Astrocyte of the spinal cord (primary cell): ENCODE measurements at regions not wholly inside any gene's neighbourhood (a gene's known extent, or its start where the extent isn't known, plus 50 kb on each side); places are given as distances from the start of the nearest gene placed in this dataset.
A peak's percentile ranks its signal among the peaks of the same experiment; 100 is the strongest.

Experiments used
- DNase-seq: peaks from one replicate; pipeline ENCODE4 v3.0.0; 2011; ENCODE audit warnings: low read depth, low spot score
- H3K4me3 ChIP-seq: 2 replicates; pipeline ENCODE4 v1.5.1; 2011; ENCODE audit warnings: low read depth, mild to moderate bottlenecking, low read length, moderate library complexity
- in situ Hi-C: cut with HindIII; loops from 2 replicates; pipeline ENCODE4 v1.10.0; 2017; ENCODE audit warnings: low sequenced_read_pairs
- TF ChIP-seq, protein P1 (sequence below): IDR thresholded peaks from 2 replicates; pipeline ENCODE4 v1.5.1; 2012; ENCODE audit warnings: low read depth, mild to moderate bottlenecking, low read length, inconsistent platforms

DNA sequence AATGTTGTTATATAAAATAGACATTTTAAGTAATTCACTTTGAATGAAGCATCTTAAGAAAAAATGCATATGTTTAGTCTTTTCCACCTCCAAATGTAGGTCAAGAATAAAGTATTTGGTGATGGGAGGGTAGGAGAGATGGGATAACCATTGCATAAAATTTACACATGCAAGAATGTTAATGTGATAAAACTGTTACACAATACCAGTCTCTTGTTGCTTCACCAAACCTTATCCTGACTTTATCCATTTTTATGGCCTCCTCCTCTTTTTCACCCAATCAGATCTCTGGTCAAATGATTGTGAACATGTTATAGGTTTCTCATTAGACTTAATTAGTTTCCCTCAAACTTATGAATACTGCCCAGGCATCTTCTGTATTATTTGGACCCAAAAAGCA, 994.5 kb upstream of the FLRT2 start:
- no peak overlapping the region for H3K4me3 ChIP-seq
- DNase-seq, result no peak
- in situ Hi-C loops, result no loop called here
- TF ChIP-seq, protein P1, sequence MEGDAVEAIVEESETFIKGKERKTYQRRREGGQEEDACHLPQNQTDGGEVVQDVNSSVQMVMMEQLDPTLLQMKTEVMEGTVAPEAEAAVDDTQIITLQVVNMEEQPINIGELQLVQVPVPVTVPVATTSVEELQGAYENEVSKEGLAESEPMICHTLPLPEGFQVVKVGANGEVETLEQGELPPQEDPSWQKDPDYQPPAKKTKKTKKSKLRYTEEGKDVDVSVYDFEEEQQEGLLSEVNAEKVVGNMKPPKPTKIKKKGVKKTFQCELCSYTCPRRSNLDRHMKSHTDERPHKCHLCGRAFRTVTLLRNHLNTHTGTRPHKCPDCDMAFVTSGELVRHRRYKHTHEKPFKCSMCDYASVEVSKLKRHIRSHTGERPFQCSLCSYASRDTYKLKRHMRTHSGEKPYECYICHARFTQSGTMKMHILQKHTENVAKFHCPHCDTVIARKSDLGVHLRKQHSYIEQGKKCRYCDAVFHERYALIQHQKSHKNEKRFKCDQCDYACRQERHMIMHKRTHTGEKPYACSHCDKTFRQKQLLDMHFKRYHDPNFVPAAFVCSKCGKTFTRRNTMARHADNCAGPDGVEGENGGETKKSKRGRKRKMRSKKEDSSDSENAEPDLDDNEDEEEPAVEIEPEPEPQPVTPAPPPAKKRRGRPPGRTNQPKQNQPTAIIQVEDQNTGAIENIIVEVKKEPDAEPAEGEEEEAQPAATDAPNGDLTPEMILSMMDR, result no peak

DNA sequence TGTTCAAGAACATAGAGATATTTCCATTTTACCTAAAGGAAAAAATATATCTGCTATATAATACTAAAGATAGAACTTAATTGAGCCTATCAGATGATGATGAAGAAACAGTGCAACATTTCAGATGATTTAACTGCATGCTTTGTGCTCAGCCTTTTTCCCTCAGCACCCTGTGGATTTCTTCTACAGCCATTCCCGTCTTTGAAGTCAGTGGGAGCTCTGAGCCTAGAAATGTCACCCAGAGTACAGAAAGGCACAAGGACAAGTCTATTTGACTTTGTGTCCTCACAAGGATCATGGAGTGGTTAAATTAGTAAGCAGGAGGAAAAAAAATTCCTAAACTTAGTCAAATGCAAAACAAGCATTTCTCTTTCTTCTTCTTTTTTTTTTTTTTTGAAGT, 994.0 kb upstream of the FLRT2 start:
- TF ChIP-seq, protein P1, result no peak
- H3K4me3 ChIP-seq, result no peak overlapping the region
- in situ Hi-C loops, result no loop called here
- peak; percentile 23 for DNase-seq

DNA sequence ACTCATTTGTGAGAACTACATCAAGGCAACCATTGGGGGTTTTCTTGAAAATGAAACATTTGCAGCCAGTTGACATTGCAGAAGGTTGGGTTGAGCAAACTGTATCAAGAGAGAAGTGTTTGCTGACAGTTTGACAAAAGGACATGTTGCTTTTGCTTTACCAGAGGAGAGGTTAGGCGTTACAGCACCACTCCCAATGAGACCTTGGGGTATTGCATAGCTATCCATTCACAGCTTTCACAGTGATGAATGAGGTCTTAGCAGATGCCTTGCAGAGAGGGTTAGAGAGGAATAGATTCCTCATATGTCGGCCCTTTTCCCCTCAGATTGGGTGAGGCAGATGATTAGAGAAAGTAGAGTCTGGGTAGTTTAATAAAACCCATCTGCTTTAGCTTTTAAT, 988.9 kb upstream of the FLRT2 start:
- TF ChIP-seq, protein P1, result no peak
- in situ Hi-C loops, result no loop called here

DNA sequence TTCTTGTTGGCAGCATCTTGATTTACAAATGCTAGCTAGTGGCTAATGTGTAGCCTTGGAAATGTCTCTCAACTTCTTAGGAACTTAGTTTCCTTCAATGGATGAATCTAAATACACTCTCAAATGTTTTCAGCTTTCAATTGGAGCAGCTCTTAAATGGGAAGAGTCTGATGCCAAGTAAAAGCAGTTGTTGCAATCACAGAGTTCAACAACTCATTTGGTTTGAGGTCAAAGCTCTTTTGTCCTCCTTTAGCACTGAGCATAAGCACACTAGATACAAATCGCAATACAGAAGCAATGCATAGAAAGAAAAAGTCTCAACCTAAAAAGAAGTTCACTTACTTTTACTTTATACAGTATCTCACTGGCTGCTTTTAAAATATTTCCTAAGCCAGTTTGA, 986.1 kb upstream of the FLRT2 start:
- DNase-seq, result no peak
- no peak overlapping the region for H3K4me3 ChIP-seq
- in situ Hi-C loops, result no loop called here
- TF ChIP-seq, protein P1, result no peak

More for the DNA sequence above, 988.9 kb upstream of the FLRT2 start:
- no peak for DNase-seq
- no peak overlapping the region for H3K4me3 ChIP-seq

DNA sequence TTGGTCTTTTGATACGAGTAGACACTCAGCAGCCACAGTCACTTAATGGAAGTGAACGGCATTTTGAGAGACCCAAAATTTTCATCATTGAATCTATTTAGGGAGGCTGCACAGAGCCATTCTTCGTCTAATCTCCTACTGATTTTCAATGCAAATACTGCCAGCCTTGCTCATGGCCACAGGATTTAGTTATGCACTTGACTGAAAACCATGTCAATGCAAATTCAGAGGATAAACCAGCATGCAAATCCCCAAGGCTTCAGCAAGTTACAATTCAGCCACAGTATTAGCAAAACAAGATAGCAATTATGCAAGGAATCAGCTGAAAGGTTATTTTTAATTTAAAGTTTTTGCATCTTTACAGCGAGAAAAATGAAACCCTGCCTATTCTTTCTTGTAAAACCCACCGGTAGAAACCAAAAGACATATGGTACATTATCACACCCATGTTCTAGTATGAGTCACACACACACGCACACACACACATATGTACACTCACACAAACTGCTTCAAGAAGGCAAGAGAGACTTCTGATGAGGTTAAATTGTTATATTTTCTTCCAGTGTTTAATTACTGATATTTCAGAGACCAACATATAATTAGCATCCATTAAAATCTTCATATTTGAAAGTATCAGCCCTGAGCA, 985.3 kb upstream of the FLRT2 start:
- in situ Hi-C loops, result no loop called here
- H3K4me3 ChIP-seq, result no peak overlapping the region
- TF ChIP-seq, protein P1, result no peak
- DNase-seq, result no peak

DNA sequence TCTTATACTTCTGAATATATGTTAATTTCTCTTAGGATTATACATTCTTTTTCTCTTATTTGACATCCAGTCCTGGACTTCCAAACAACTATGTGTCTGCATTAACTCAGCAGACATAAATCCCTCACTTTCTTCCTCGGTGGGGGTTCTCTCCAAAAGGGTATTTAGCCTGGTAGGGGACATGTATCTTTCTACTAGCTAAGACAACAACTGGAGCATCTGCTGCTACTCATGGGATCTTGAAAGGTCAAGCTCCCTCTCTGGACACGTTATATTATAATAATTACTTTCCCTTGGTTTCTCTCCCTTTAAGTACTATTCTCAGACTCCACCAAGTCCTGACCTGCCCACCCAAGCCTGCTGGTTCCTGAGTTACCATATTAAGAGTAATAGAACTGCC, 983.7 kb upstream of the FLRT2 start:
- DNase-seq, result peak; percentile 0
- in situ Hi-C loops, result no loop called here
- TF ChIP-seq, protein P1, result no peak
- no peak overlapping the region for H3K4me3 ChIP-seq
